GM23248 (cell line): ENCODE measurements at regions not wholly inside any gene's neighbourhood (a gene's known extent, or its start where the extent isn't known, plus 50 kb on each side); places are given as distances from the start of the nearest gene placed in this dataset.
"Not testable (repeated sequence)": the region's sequence is repeated elsewhere in the genome, so short reads cannot be mapped to it uniquely, and the experiment has no call there.

Experiments
- EZH2 ChIP-seq: fragments of 200-600 bp; sonication (generic); IDR thresholded peaks from 2 replicates; pipeline ENCODE4 v1.6.1; 2018; ENCODE audit warnings: antibody characterized with exemption, mild to moderate bottlenecking; ENCODE audit not compliant: insufficient read depth, poor library complexity, severe bottlenecking
- EZH2phosphoT487 ChIP-seq: fragments of 200-600 bp; sonication (generic); IDR thresholded peaks from 2 replicates; pipeline ENCODE4 v1.6.1; 2018; ENCODE audit warnings: antibody characterized with exemption, moderate library complexity, mild to moderate bottlenecking, low read depth; ENCODE audit not compliant: insufficient read depth

DNA sequence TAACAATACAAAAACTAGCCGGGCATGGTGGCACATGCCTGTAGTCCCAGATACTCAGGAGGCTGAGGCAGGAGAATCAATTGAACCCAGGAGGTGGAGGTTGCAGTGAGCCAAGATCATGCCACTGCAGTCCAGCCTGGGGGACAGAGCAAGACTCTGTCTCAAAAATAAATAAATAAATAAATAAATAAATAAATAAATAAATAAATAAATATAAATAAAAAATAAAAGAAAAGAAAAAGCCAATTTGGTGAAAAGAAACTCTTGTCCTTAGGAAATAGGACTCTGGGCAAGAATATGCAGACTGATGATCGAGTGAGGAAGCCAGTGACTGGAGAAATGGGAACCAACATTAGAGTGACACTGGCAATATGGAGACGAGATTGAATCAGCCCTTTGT is 171.9 kb upstream of the DCC start:
- TF ChIP-seq EZH2, EZH2phosphoT487: not testable (repeated sequence)
